Right lobe of liver (tissue), 6 donors: ENCODE measurements at regions not wholly inside any gene's neighbourhood (a gene's known extent, or its start where the extent isn't known, plus 50 kb on each side); places are given as distances from the start of the nearest gene placed in this dataset.
A peak's percentile ranks its signal among the peaks of the same experiment; 100 is the strongest.

Source experiments
- ATAC-seq, 4 donors: fragments of 200-7000 bp; cut with Tn5 transposase; one replicate each; pipeline ENCODE4 v1.9.1; 2020; ENCODE audit warnings: mild to moderate bottlenecking in 4 of 4, moderate library complexity in 4 of 4
- DNase-seq, 3 donors: peaks; one replicate each; pipeline ENCODE4 v3.0.0-alpha.2; 2020
- H3K27ac ChIP-seq, 3 donors: fragments of 200-600 bp; one replicate each; pipeline ENCODE4 v1.8.0; 2022
- H3K27me3 ChIP-seq, 2 donors: fragments of 200-600 bp; one replicate each; pipeline ENCODE4 v1.8.0; 2022
- H3K36me3 ChIP-seq, 4 donors: fragments of 200-600 bp; sonication (generic) in 1 of 4; one replicate each; pipeline versions ENCODE4 v1.5.1 to v1.8.0; 2017 to 2022; ENCODE audit warnings: control low read depth in 1 of 4
- H3K4me1 ChIP-seq, 4 donors: fragments of 200-600 bp; sonication (generic) in 1 of 4; one replicate each; pipeline versions ENCODE4 v1.5.1 to v1.8.0; 2017 to 2022; ENCODE audit warnings: control low read depth in 1 of 4
- H3K4me3 ChIP-seq, 3 donors: fragments of 200-600 bp; one replicate each; pipeline ENCODE4 v1.8.0; 2022
- H3K9me3 ChIP-seq, 4 donors: fragments of 200-600 bp; sonication (generic) in 1 of 4; one replicate each; pipeline versions ENCODE4 v1.5.1 to v1.8.0; 2017 to 2022; ENCODE audit warnings: control low read depth in 1 of 4
- POLR2A ChIP-seq: fragments of 450-650 bp; IDR thresholded peaks from one replicate; pipeline ENCODE4 v1.6.1; 2017; ENCODE audit warnings: antibody characterized with exemption, mild to moderate bottlenecking
- WGBS: methylation state at CpG from one replicate; pipeline ENCODE4 v1.1.6; 2018; ENCODE audit warnings: low coverage, low lambda C conversion rate; ENCODE audit not compliant: insufficient coverage; ENCODE audit errors: missing lambda C conversion rate; 5-methylcytosine and 5-hydroxymethylcytosine counted together
- intact Hi-C, 2 donors: fragments of 100-400 bp; cut with DNase I; formaldehyde crosslinking; loops; one replicate each; pipeline versions ENCODE4 v1.11.2 to v1.14.1; 2022
- TF ChIP-seq, protein P1 (sequence below), 4 donors: fragments of 200-600 bp in 3 of 4; fragments of 450-650 bp in 1 of 4; IDR thresholded peaks; one replicate each; pipeline versions ENCODE4 v1.5.1 to v1.8.0; 2016 to 2022; ENCODE audit warnings: antibody characterized with exemption in 4 of 4, mild to moderate bottlenecking in 2 of 4
- donor health status: DM: no; HTN: yes; CAD: no.
- donor health status: DM: no; HTN: no; CAD: no.
- donor health status: DM: no; HTN: no; CAD: no.
- donor health status: DM: no; HTN: yes; CAD: no.
- donor health status: DM: no; HTN: yes; CAD: no.

DNA sequence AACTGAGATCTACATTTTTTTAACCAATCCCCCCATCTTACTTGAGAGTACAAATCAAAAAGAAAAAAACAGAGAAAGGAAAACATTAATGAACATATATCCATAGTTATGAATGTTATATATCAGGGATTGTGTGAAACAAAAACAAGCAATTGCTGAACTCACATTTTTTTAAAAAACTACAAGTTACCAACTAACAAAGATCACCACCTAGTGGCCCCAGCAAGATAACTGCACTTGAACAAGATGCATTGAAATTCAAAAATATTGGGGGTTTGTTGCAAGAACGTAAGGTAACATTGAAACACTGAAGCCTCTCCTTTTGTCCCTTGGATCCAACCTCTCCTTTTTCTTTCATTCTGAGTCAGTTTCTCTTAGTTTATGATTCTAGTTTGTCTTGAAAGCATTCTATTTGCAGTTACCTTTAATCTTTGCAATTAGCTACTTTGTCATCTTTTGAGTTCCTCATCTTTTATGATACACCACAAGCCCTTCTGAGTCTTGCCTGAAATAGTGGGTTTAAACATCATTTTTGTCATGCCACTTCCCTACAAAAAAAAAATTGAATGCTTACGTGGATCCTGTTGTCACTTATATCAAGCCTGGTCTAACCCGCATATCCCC is 87.3 kb upstream of the TES start:
- intact Hi-C loops, result no loop called here
- ATAC-seq (peak in 2 of 4 donors; percentile 28 to 32), DNase-seq (no peak)
- H3K4me1 ChIP-seq, result no peaks in the 10 kb centered on the region
- H3K27me3 ChIP-seq, result no peaks in the 10 kb centered on the region
- no peak overlapping the region for H3K27ac ChIP-seq
- H3K36me3 ChIP-seq, result no peaks in the 10 kb centered on the region
- no peak for TF ChIP-seq POLR2A
- TF ChIP-seq, protein P1, sequence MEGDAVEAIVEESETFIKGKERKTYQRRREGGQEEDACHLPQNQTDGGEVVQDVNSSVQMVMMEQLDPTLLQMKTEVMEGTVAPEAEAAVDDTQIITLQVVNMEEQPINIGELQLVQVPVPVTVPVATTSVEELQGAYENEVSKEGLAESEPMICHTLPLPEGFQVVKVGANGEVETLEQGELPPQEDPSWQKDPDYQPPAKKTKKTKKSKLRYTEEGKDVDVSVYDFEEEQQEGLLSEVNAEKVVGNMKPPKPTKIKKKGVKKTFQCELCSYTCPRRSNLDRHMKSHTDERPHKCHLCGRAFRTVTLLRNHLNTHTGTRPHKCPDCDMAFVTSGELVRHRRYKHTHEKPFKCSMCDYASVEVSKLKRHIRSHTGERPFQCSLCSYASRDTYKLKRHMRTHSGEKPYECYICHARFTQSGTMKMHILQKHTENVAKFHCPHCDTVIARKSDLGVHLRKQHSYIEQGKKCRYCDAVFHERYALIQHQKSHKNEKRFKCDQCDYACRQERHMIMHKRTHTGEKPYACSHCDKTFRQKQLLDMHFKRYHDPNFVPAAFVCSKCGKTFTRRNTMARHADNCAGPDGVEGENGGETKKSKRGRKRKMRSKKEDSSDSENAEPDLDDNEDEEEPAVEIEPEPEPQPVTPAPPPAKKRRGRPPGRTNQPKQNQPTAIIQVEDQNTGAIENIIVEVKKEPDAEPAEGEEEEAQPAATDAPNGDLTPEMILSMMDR (IDR thresholded peaks at IDR 0.05), result peak; percentile 44 to 54 (median 51)
- H3K4me3 ChIP-seq, result no peak overlapping the region
- H3K9me3 ChIP-seq, result no peaks in the 10 kb centered on the region
- WGBS, result 53% methylated on average over 3 of the region's 3 CpGs

DNA sequence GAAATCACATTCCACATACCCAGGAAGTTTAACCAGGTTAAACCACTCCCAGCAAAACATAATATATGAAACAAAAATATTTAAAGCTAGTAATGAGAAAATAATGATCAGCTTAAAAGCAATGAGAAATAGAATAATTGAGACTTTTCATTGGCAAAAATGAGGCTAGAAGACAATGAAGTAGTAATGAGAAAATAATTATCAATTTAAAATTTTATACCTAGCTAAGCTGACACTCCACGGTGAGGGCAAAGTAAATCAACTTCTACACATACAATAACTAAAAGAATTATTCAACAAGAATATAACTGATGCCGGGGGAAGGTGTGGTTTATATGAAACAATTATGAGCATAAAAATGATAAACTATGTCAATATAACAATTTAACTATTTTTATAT is 82.2 kb upstream of the TES start:
- no peak for DNase-seq
- H3K4me3 ChIP-seq, result no peak overlapping the region
- WGBS, result 85% methylated on average over 2 of the region's 2 CpGs
- no peaks in the 10 kb centered on the region for H3K9me3 ChIP-seq
- intact Hi-C loops, result no loop called here
- no peak for ATAC-seq
- no peak for TF ChIP-seq POLR2A
- TF ChIP-seq, protein P1 (IDR thresholded peaks at IDR 0.05), result no peak
- no peaks in the 10 kb centered on the region for H3K4me1 ChIP-seq
- H3K27ac ChIP-seq, result no peak overlapping the region
- H3K36me3 ChIP-seq, result no peaks in the 10 kb centered on the region
- H3K27me3 ChIP-seq, result no peaks in the 10 kb centered on the region

DNA sequence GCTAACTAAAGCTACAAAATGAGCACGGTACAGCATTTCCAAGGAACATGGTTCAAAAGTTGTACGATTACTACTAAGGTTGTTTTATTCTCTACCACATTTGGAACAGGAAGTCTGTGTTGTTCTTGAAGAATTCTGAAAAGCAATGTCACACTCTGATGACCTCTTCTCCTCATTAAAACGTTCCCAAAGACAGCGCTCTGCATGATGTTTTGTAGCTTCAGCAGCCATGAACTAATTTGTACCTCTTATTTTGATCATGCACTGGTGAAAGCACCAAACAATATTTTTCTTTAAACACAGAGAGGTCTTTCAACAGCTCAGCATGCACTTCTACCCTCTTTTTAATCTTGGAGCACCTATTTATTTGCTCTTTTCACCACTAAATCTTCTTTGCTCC is 75.0 kb upstream of the TES start:
- Histone ChIP-seq H3K4me3 (no peak overlapping the region), H3K4me1 (no peaks in the 10 kb centered on the region), H3K27me3 (no peaks in the 10 kb centered on the region), H3K27ac (no peak overlapping the region), H3K36me3 (no peaks in the 10 kb centered on the region), H3K9me3 (no peaks in the 10 kb centered on the region)
- 51% methylated on average over 4 of the region's 4 CpGs for WGBS
- no peak for TF ChIP-seq POLR2A
- TF ChIP-seq, protein P1 (IDR thresholded peaks at IDR 0.05), result no peak
- ATAC-seq (no peak), DNase-seq (no peak)
- intact Hi-C loops, result no loop called here

DNA sequence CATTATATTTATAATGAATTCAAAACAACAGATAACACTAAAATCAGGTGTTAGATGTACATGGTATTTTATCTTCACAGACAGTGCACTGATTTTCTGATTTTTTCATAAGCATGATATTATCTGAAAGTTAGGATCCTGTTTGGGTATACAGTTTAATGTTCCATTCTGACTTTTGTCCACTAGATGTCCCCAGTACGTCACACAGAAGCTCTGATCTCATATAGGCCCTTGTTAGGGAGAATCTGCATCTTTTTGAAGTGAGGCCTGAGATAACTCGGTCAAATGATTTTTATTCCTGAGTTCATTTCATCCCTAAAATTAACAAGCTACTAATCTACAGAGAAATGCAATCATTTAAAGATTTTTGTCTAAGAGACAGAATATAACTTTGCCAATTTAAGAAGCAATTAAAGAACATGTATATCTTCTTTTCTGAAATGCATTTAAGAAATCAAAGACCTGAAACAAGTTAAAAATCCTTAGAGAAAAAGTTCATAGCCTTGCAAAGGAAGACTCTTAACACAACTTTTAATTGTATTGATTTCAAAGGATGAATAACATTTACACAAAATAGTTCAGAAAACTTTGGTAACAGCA is 72.0 kb upstream of the TES start:
- DNase-seq (no peak), ATAC-seq (peak; percentile 89 to 92 (median 90))
- no peak overlapping the region for H3K27ac ChIP-seq
- intact Hi-C loops, result no loop called here
- no peaks in the 10 kb centered on the region for H3K9me3 ChIP-seq
- H3K36me3 ChIP-seq, result no peaks in the 10 kb centered on the region
- 3% methylated on average over 2 of the region's 2 CpGs for WGBS
- H3K4me3 ChIP-seq, result no peak overlapping the region
- TF ChIP-seq, protein P1 (IDR thresholded peaks at IDR 0.05), result peak; percentile 68 to 85 (median 81)
- no peak for TF ChIP-seq POLR2A
- H3K4me1 ChIP-seq, result no peaks in the 10 kb centered on the region
- H3K27me3 ChIP-seq, result no peaks in the 10 kb centered on the region
